Prostate gland (tissue), 2 donors: ENCODE measurements at regions not wholly inside any gene's neighbourhood (a gene's known extent, or its start where the extent isn't known, plus 50 kb on each side); places are given as distances from the start of the nearest gene placed in this dataset.
"Not testable (repeated sequence)": the region's sequence is repeated elsewhere in the genome, so short reads cannot be mapped to it uniquely, and the experiment has no call there.

Source experiments
- DNase-seq: peaks from one replicate; pipeline ENCODE4 v3.0.0-alpha.2; 2019; ENCODE audit warnings: low spot score
- H3K27ac ChIP-seq, 2 donors: fragments of 200-600 bp; sonication (generic); 2 replicates each; pipeline ENCODE4 v1.5.1; 2017 to 2019
- H3K27me3 ChIP-seq: fragments of 200-600 bp; sonication (generic); replicated peaks from 2 replicates; pipeline ENCODE4 v1.5.1; 2019; ENCODE audit not compliant: insufficient read depth
- H3K36me3 ChIP-seq, 2 donors: fragments of 200-600 bp; sonication (generic); 1 replicate in 1 of 2; 2 replicates in 1 of 2; pipeline versions ENCODE4 v1.5.1 to v1.8.1; 2017 to 2019
- H3K4me1 ChIP-seq: fragments of 200-600 bp; sonication (generic); replicated peaks from 2 replicates; pipeline ENCODE4 v1.5.1; 2019
- H3K4me3 ChIP-seq, 2 donors: fragments of 200-600 bp; sonication (generic); 2 replicates each; pipeline ENCODE4 v1.5.1; 2017 to 2019
- H3K9me3 ChIP-seq: fragments of 200-600 bp; sonication (generic); 2 replicates; pipeline ENCODE4 v1.5.1; 2017
- CTCF ChIP-seq, 4 experiments: fragments of 200-600 bp in 2 of 4; fragments of 450-650 bp in 2 of 4; sonication (generic) in 2 of 4; IDR thresholded peaks; 1 replicate in 3 of 4; 2 replicates in 1 of 4; pipeline ENCODE4 v1.5.1; 2016 to 2019; ENCODE audit warnings: antibody characterized with exemption in 4 of 4, mild to moderate bottlenecking in 2 of 4, moderate library complexity in 2 of 4
- POLR2A ChIP-seq: fragments of 450-650 bp; IDR thresholded peaks from one replicate; pipeline ENCODE4 v1.6.1; 2016; ENCODE audit warnings: antibody characterized with exemption, mild to moderate bottlenecking
- POLR2AphosphoS5 ChIP-seq: sonication (generic); formaldehyde crosslinking; IDR thresholded peaks from one replicate; pipeline ENCODE4 v1.6.1; 2017; ENCODE audit warnings: antibody characterized with exemption
- WGBS: methylation state at CpG from one replicate; pipeline ENCODE4 v1.1.5; 2018; 5-methylcytosine and 5-hydroxymethylcytosine counted together
- intact Hi-C: fragments of 100-400 bp; cut with DNase I; formaldehyde crosslinking; loops from one replicate; pipeline ENCODE4 v1.14.2; 2022

GRCh38 chr13:44643256-44643655, 67.1 kb upstream of the TSC22D1 start:
- H3K4me1 ChIP-seq, result no peaks in the 10 kb centered on the region
- H3K27ac ChIP-seq, result no peak overlapping the region
- H3K36me3 ChIP-seq, result no peaks in the 10 kb centered on the region
- 99% methylated on average over 7 of the region's 7 CpGs for WGBS
- no peaks in the 10 kb centered on the region for H3K27me3 ChIP-seq
- no peak overlapping the region for H3K4me3 ChIP-seq
- TF ChIP-seq POLR2AphosphoS5 (no peak), CTCF (IDR thresholded peaks at IDR 0.05) (no peak), POLR2A (no peak)
- no peaks in the 10 kb centered on the region for H3K9me3 ChIP-seq
- intact Hi-C loops, result no loop called here
- DNase-seq, result no peak

GRCh38 chr13:44637581-44637980, 61.5 kb upstream of the TSC22D1 start:
- intact Hi-C loops, result no loop called here

GRCh38 chr13:44629465-44630183, 53.5 kb upstream of the TSC22D1 start:
- H3K4me3 ChIP-seq, result no peak overlapping the region
- no peak for TF ChIP-seq CTCF (IDR thresholded peaks at IDR 0.05)
- TF ChIP-seq POLR2A, result no peak
- no peak for TF ChIP-seq POLR2AphosphoS5
- WGBS, result 62% methylated on average over 2 of the region's 2 CpGs
- no peaks in the 10 kb centered on the region for H3K4me1 ChIP-seq
- H3K9me3 ChIP-seq, result no peaks in the 10 kb centered on the region
- intact Hi-C loops, result no loop called here
- no peaks in the 10 kb centered on the region for H3K36me3 ChIP-seq
- H3K27ac ChIP-seq, result no peak overlapping the region
- no peak for DNase-seq
- H3K27me3 ChIP-seq, result no peaks in the 10 kb centered on the region

More at GRCh38 chr13:44637581-44637980, 61.5 kb upstream of the TSC22D1 start:
- H3K27ac ChIP-seq, result no peak overlapping the region
- H3K27me3 ChIP-seq, result no peaks in the 10 kb centered on the region
- no peaks in the 10 kb centered on the region for H3K9me3 ChIP-seq
- no peak overlapping the region for H3K4me3 ChIP-seq
- H3K36me3 ChIP-seq, result no peaks in the 10 kb centered on the region
- no peak for DNase-seq
- H3K4me1 ChIP-seq, result no peaks in the 10 kb centered on the region
- no peak for TF ChIP-seq CTCF (IDR thresholded peaks at IDR 0.05)
- TF ChIP-seq POLR2AphosphoS5, result no peak

- not testable (repeated sequence) for H3K27ac ChIP-seq
Observed at GRCh38 chr13:44628826-44629225, 52.7 kb upstream of the TSC22D1 start.

GRCh38 chr13:44627441-44627840, 51.3 kb upstream of the TSC22D1 start:
- DNase-seq, result no peak
- Histone ChIP-seq H3K27ac (no peak overlapping the region), H3K4me3 (no peak overlapping the region), H3K9me3 (no peaks in the 10 kb centered on the region), H3K27me3 (no peaks in the 10 kb centered on the region), H3K36me3 (no peaks in the 10 kb centered on the region), H3K4me1 (no peaks in the 10 kb centered on the region)
- intact Hi-C loops, result no loop called here
- 73% methylated on average over 2 of the region's 2 CpGs for WGBS
- TF ChIP-seq POLR2A (no peak), CTCF (IDR thresholded peaks at IDR 0.05) (no peak), POLR2AphosphoS5 (no peak)

More at GRCh38 chr13:44628826-44629225, 52.7 kb upstream of the TSC22D1 start:
- H3K4me3 ChIP-seq, DNase-seq, H3K9me3 ChIP-seq, H3K36me3 ChIP-seq, H3K4me1 ChIP-seq, intact Hi-C loops, H3K27me3 ChIP-seq: not testable (repeated sequence)
